Medulla oblongata (tissue), 1 donor: ENCODE measurements at regions not wholly inside any gene's neighbourhood (a gene's known extent, or its start where the extent isn't known, plus 50 kb on each side); places are given as distances from the start of the nearest gene placed in this dataset.

ENCODE experiments used
- DNase-seq: peaks from one replicate; pipeline ENCODE4 v3.0.0-alpha.2; 2015; ENCODE audit errors: extremely low spot score

DNA sequence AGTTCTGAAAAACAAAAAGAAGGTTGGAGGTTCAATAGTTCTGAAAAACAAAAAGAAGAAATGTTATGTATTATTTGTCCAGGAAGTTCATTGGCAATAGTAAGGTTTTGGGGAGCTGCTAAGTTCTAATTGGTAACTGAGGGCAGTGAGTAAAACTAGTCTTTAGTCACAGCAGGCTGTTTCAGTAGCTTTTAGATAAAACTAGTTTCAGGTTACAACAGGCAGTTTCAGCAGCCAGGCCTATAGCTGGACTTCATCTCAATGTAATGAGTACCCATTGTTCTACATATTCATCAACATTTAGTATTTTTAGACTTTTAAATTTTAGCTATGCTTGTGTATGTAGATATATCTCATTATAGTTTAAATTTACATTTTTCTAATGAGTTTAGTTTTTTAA lies 639.3 kb downstream of the TOX3 start:
- no peak for DNase-seq

DNA sequence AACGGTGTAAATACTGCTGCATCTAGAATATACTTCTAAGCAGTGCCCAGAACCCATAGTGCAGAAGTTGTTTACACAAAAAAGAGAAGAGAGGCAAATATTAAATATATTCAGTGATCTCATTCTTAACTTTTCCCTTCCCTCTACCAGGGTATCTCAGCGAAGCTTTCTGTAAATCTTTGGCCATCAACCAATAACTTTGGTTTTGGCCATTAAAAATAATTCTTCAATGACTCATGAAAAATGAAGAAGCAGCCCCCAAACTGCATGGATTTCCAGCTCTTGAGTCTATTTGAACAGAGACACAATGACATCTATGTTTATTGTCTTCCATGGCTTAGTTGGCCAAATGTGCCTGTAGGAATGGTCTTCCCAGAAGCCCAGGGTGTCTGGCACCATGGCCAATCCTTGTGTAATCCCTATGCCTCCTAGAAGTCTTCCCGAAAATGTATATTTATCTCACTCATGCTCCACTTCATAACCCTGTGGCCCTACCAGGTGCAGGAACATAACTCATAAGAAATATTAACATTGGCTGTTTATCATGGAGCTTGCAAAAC lies 646.6 kb downstream of the TOX3 start:
- no peak for DNase-seq

GRCh38 chr16:51898872-51899271 lies 648.1 kb downstream of the TOX3 start:
- no peak for DNase-seq

DNA sequence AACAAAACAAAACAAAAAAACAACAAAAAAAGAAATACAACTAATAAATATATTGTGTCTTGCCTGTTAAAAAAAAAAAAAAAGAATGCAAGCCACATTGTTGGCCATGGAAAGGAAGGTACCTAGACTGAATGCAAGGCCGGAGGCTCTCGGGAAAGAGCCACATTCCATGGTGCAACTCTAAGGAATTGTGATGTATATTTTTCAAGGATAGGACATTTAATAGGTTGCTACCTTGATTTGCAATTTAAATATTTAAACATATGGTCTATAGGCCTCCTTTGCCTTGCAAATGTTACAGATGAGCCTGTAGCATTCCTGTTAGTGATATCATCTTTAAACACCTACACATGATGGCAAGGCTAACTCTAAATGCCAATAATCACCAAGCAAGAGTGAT lies 650.9 kb downstream of the TOX3 start:
- DNase-seq = no peak

DNA sequence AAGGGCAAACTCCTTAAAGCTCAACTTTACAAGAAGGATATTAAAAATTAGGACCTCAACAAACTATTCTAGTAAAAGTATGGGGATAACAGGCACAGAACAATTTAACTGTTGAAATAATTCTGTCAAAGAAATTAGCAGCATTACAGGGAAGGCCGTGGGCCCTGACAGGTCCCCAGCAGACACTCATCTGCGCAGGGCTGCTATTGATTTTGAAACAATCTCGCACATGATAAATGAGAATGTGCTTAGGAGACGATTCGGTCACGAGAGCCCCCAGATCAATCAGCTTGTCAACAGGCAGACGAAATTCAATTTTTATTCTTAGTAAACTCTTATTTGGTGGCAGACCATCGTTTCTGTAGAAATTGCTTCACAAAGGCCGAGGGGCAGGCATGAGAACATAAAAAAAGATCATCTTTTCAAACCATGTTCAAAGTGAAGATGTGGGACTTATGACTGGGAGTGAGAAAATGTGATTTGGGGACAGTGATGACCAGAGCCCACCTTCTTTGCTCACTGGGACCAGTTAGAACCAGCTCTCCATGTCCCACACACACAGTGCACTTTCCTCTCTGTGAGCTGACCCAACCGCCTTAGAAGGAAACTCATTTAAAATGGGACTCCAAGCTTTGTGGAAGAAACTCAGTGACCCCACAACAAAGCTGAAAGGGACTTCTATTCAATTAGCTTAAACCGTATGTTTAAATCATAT lies 654.5 kb downstream of the TOX3 start:
- no peak for DNase-seq

DNA sequence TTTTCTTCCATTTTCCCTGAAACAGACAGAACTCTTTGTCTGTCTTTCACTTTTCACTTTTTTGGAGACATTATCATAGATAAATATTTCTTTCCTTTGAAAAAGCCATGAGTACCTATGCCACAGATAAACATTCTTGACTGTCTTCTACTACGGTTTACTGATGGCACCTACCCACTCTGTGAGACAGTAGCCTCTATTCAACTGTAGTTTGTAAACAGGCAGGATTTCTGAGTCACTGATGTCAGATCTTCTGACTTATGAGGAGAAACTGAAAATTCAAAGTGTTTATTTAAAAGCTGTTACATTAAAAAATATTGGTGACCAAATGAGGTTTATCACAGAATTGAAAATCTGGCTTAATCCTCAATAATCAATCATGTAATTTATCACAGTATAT lies 658.4 kb downstream of the TOX3 start:
- DNase-seq = no peak

DNA sequence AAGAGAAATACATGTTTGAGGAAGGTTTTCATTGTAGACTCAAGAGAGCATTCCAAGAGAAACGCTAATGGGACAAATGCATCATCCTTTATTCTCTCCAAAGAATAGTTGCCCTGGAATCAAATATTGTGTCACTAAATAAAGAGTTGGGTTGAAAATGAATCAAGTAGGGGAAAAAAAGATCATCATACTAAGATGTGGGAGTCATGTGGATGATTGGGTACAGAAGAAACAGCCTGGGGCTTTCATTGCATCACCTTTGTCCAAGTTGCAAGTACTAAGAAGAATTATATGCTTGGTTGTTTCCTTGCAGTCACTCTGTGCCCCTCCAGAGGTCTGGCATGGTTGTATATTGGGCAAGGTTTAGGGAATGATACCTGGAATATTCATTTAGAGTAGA lies 658.9 kb downstream of the TOX3 start:
- DNase-seq = no peak

- no peak for DNase-seq
Measured at GRCh38 chr16:51886456-51886855, 660.5 kb downstream of the TOX3 start.

GRCh38 chr16:51884773-51885172 lies 662.2 kb downstream of the TOX3 start:
- no peak for DNase-seq

GRCh38 chr16:51881731-51882130 lies 665.2 kb downstream of the TOX3 start:
- DNase-seq = no peak

GRCh38 chr16:51880776-51881175 lies 666.2 kb downstream of the TOX3 start:
- DNase-seq = no peak

- no peak for DNase-seq
Measured at GRCh38 chr16:51877686-51878085, 669.3 kb downstream of the TOX3 start.

DNA sequence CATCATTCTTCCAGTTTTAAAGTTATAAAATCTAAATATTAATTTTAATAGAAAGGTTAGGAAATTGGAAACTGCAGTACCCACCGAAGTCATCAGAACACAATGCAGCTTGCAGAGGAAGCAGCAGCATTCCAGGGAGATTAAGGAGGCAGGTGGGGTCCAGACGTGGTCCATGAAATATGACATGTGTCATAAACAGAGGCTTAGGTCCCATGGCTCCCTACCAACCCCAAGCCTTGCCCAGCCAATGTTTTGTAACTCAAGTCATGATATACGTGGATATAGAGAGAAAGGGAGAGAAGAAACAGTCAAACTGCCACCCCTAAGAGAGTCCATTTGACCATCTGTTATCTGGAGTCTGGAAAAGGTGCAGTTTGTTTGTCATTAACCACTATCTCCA lies 670.0 kb downstream of the TOX3 start:
- DNase-seq = no peak

GRCh38 chr16:51876601-51876875 lies 670.4 kb downstream of the TOX3 start:
- no peak for DNase-seq

GRCh38 chr16:51875834-51876600 lies 670.9 kb downstream of the TOX3 start:
- DNase-seq = no peak

GRCh38 chr16:51872524-51872923 lies 674.4 kb downstream of the TOX3 start:
- no peak for DNase-seq

DNA sequence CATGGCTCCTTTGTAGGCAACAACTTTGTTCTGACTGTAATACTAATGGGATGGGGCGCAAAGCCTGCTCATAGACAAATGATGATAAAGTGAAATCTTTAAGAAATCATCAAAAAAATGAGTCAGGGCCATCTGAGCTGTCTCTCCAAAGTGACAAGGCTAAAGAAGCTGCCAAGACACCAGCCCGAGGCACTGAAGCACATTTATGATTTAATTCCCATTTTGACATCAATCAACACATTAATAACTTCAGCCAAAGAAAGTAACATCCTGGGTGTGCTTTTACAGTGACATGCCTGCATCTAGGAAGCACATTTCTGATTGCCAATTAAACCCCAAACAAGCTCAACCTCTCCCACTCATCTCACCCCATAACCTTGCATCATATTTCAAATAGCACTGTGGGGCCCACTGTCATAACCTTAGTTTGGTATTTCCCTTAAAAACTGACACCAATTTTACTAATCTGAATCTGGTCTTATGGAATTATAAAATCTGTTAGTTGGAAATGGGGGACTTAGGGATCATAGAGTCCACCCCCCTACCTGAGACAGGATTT lies 676.6 kb downstream of the TOX3 start:
- no peak for DNase-seq

GRCh38 chr16:51869176-51869575 lies 677.8 kb downstream of the TOX3 start:
- DNase-seq = no peak

GRCh38 chr16:51868631-51869030 lies 678.3 kb downstream of the TOX3 start:
- no peak for DNase-seq

GRCh38 chr16:51867386-51868065 lies 679.4 kb downstream of the TOX3 start:
- DNase-seq = no peak

DNA sequence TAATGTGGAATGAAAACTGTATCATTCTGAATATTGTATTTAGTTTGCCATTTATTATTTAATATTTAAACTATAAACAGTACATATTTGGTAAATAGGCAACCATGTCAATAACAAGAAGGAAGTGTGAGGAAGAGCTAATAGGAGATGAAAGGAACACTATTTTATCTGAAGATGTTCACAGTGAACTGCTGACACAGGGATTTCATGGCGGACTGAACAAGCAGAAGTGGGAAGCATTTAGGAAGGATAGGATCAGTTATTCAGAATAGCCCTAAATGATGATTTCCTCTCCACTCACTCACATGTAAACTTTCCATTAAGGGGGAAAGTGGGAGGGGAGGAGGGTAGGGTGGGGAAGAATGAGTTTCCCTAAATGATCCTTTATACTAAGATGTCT lies 682.4 kb downstream of the TOX3 start:
- no peak for DNase-seq

- DNase-seq = no peak
Measured at GRCh38 chr16:51854401-51854951, 692.5 kb downstream of the TOX3 start.
